Glutamatergic neuron (in vitro differentiated cells): ENCODE measurements at regions not wholly inside any gene's neighbourhood (a gene's known extent, or its start where the extent isn't known, plus 50 kb on each side); places are given as distances from the start of the nearest gene placed in this dataset.

Source experiments
- DNase-seq: peaks from one replicate; pipeline ENCODE4 v3.0.0; 2022
- H3K27ac Mint-ChIP-seq: one replicate; pipeline ENCODE4 v1.8.0; 2020; ENCODE audit warnings: mild to moderate bottlenecking, mixed read lengths, inconsistent platforms; ENCODE audit not compliant: unreplicated experiment
- H3K27me3 Mint-ChIP-seq: one replicate; pipeline ENCODE4 v1.8.0; 2020; ENCODE audit warnings: mild to moderate bottlenecking, moderate library complexity, mixed read lengths, inconsistent platforms; ENCODE audit not compliant: unreplicated experiment
- H3K36me3 Mint-ChIP-seq: one replicate; pipeline ENCODE4 v1.8.0; 2020; ENCODE audit warnings: mild to moderate bottlenecking, mixed read lengths, inconsistent platforms; ENCODE audit not compliant: unreplicated experiment
- H3K4me1 Mint-ChIP-seq: one replicate; pipeline ENCODE4 v1.8.0; 2020; ENCODE audit warnings: mild to moderate bottlenecking, low read depth, mixed read lengths, inconsistent platforms; ENCODE audit not compliant: unreplicated experiment
- H3K4me3 Mint-ChIP-seq: one replicate; pipeline ENCODE4 v1.8.0; 2020; ENCODE audit warnings: mild to moderate bottlenecking, mixed read lengths, inconsistent platforms; ENCODE audit not compliant: unreplicated experiment
- H3K9me3 Mint-ChIP-seq: one replicate; pipeline ENCODE4 v1.8.0; 2020; ENCODE audit warnings: mild to moderate bottlenecking, moderate library complexity, mixed read lengths, inconsistent platforms; ENCODE audit not compliant: unreplicated experiment
- TF ChIP-seq, protein P1 (sequence below): fragments of 200-600 bp; sonication (generic); IDR thresholded peaks from one replicate; pipeline ENCODE4 v1.5.0; 2021; ENCODE audit not compliant: partially characterized antibody, unreplicated experiment

DNA sequence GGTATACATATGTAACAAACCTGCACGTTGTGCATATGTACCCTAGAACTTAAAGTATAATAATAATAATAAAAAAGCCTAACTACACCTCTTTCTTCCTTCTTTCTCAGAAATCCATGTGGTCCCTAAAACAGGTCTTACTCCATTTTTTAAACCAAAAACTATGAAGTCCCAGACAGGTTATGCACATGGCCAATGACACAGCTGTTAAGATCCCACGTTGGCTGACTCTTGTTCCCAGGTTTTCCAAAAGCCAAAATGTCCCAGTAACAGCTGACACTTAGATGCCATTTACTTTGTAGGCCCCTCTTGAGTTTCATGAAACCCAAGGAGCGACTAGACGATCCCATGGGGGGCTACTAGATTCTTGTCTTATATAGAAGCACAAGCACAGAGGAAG lies 97.0 kb downstream of the KCNF1 start:
- Mint-ChIP-seq H3K27me3 (peaks cover 16% of the 10 kb centered on the region), H3K4me1 (peaks cover 36% of the 10 kb centered on the region), H3K36me3 (no peaks in the 10 kb centered on the region), H3K27ac (peak overlapping the region; percentile 21), H3K9me3 (peaks cover 24% of the 10 kb centered on the region), H3K4me3 (peak overlapping the region; percentile 1)
- DNase-seq, result no peak
- TF ChIP-seq, protein P1, sequence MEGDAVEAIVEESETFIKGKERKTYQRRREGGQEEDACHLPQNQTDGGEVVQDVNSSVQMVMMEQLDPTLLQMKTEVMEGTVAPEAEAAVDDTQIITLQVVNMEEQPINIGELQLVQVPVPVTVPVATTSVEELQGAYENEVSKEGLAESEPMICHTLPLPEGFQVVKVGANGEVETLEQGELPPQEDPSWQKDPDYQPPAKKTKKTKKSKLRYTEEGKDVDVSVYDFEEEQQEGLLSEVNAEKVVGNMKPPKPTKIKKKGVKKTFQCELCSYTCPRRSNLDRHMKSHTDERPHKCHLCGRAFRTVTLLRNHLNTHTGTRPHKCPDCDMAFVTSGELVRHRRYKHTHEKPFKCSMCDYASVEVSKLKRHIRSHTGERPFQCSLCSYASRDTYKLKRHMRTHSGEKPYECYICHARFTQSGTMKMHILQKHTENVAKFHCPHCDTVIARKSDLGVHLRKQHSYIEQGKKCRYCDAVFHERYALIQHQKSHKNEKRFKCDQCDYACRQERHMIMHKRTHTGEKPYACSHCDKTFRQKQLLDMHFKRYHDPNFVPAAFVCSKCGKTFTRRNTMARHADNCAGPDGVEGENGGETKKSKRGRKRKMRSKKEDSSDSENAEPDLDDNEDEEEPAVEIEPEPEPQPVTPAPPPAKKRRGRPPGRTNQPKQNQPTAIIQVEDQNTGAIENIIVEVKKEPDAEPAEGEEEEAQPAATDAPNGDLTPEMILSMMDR, result no peak

- TF ChIP-seq, protein P1, result no peak
- H3K4me3 Mint-ChIP-seq, result peak overlapping the region; percentile 39
- no peak for DNase-seq
Measured at GRCh38 chr2:11009176-11009575, 97.4 kb downstream of the KCNF1 start.

DNA sequence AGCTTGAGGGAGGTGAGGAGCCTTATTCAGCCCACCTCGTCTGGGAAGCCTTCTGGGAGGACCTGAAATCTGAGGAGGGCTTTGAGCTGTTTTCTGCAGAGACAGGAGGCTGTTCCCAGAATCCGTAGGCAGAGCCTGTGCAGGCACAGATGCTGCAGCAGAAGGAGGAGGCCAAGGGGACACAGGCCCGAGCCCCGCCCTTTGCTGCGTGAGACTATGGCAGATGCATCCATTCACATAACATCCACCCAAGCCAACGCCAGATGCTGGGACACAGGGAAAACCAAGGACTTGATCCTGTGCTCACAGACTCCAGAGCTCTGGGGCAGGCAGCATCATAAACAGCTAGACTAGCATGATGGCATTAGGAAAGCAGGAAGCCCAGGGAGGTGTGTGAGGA lies 98.2 kb downstream of the KCNF1 start:
- TF ChIP-seq, protein P1, result no peak
- H3K4me3 Mint-ChIP-seq, result peak overlapping the region; percentile 59
- peaks cover 24% of the 10 kb centered on the region for H3K9me3 Mint-ChIP-seq
- peak; percentile 84 for DNase-seq
- peaks cover 16% of the 10 kb centered on the region for H3K27me3 Mint-ChIP-seq
- peak overlapping the region; percentile 93 for H3K27ac Mint-ChIP-seq
- no peaks in the 10 kb centered on the region for H3K36me3 Mint-ChIP-seq
- H3K4me1 Mint-ChIP-seq, result peaks cover 34% of the 10 kb centered on the region

More at GRCh38 chr2:11009176-11009575, 97.4 kb downstream of the KCNF1 start:
- Mint-ChIP-seq H3K27me3 (peaks cover 16% of the 10 kb centered on the region), H3K27ac (peak overlapping the region; percentile 93), H3K36me3 (no peaks in the 10 kb centered on the region), H3K9me3 (peaks cover 24% of the 10 kb centered on the region), H3K4me1 (peaks cover 34% of the 10 kb centered on the region)

- no peak for DNase-seq
- no peaks in the 10 kb centered on the region for H3K36me3 Mint-ChIP-seq
- no peak overlapping the region for H3K27ac Mint-ChIP-seq
- TF ChIP-seq, protein P1, result no peak
- H3K27me3 Mint-ChIP-seq, result peaks cover 19% of the 10 kb centered on the region
- H3K9me3 Mint-ChIP-seq, result peaks cover 27% of the 10 kb centered on the region
- H3K4me3 Mint-ChIP-seq, result no peak overlapping the region
- H3K4me1 Mint-ChIP-seq, result peaks cover 37% of the 10 kb centered on the region
Measured at GRCh38 chr2:11011359-11011758, 99.6 kb downstream of the KCNF1 start.

- TF ChIP-seq, protein P1, result no peak
- Mint-ChIP-seq H3K4me1 (peaks cover 37% of the 10 kb centered on the region), H3K9me3 (peaks cover 27% of the 10 kb centered on the region), H3K27ac (peak overlapping the region; percentile 43), H3K4me3 (no peak overlapping the region), H3K27me3 (peaks cover 17% of the 10 kb centered on the region), H3K36me3 (no peaks in the 10 kb centered on the region)
- DNase-seq, result no peak
Measured at GRCh38 chr2:11012131-11012693, 100.5 kb downstream of the KCNF1 start.
